NCI-H524 (cell line): ENCODE measurements at regions not wholly inside any gene's neighbourhood (a gene's known extent, or its start where the extent isn't known, plus 50 kb on each side); places are given as distances from the start of the nearest gene placed in this dataset.

ENCODE experiments used
- DNase-seq, 2 experiments: peaks; one replicate each; lab custom pipeline; 2025; lab: John Stamatoyannopoulos, UW

GRCh38 chr10:130430852-130431704 is 294.9 kb downstream of the GLRX3 start:
- no peak for DNase-seq

DNA sequence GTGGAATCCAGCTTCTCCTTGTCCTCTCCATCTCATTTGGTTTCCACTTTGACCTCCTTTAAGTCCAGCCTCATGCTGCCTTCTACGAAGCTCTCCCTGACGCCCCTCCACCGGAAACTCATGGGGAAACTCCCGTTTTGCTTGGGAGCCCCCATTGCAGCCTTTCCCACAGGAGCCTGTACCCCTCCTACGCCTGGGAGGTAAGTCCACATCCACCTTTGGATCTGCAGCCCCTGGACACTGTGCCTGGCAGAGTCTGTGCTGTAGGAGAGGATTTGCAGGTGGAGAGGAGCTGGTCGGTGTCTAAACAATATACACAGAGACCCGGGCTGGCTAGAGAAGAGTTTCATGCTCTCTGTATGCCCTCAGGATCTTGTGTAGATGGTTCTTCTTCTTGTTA is 296.1 kb downstream of the GLRX3 start:
- no peak for DNase-seq

GRCh38 chr10:130432850-130433249 is 296.7 kb downstream of the GLRX3 start:
- DNase-seq = no peak

DNA sequence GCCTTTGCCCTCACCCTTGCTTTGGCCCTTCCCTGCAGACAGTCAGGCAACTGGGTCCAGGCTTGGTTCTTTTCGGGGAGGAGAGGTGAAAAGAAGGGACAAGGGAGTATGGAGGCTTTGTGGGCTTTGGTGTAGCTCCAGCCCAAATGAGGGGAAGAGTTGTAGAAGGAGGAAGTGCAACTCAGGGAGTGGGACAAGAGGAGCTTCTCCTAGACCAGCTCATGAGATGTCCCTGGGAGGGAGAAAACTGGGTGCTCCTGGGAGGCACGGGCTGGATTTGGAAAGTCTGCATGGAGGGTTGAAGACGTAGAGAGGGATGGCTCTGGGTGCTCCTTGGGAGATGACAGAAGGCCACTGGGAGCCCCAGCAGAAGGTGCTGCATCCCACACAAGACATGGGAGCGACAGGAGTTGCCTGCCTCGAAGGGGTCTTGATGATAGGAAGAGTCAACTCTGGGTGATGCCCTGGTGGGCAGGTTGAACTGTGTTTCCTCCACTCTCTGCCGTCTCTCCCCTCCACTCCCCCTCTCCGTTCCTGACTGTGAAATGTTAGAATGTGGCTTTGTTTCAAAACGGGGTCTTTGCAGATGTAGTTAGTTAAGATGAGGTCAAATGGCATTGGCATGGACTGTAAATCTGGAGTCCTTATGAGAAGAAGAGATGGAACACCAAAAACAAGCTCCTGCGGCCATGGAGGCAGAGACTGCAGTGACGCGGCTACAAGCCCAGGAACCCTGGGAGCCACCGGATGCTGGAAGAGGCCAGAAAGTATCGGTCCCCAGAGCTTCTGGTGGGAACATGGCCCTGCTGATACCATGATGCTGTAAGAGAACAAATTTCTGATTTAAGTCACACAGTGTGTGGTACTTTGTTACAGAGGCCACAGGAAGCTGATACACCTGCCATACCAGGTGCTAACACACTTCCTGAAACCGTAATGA is 298.5 kb downstream of the GLRX3 start:
- no peak for DNase-seq

GRCh38 chr10:130435961-130436360 is 299.8 kb downstream of the GLRX3 start:
- no peak for DNase-seq

DNA sequence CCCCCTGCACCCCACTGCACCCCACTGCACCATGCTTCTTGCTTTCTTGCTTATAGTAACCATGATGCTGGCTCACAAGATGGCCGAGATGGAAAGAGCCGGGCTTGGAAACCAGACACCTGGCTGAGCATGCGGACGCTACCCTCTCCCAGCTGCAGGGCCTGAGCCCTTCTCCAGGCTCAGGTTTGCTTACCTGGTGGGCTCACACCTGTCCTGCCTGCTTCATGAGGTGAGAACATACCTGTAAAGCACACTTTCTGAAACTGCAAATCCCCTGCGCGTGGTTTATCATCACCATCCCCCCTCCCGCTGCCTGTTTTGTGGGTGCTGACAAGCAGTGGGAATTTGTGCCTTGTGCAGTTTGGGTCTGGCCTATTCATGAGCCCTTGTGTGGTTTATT is 302.7 kb downstream of the GLRX3 start:
- no peak for DNase-seq

DNA sequence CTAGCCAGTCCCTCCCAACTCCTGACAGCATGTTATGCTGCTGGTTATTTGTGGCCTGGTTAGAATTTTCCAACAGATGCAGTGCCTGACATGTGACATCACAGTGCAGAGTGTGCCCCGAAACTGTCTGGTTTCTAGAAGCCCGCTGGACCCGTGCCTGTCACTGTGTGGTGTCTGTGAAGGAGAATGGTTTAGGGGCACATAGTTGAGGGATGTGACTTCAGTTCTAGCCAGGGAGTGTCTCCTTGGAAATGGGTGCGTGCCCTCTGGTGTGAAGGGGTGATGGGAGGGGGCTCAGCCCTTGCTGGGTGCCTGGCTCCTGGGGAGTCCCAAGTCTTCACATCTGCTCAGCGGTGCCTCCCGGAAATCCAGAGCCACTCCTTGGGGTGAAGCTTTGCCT is 303.6 kb downstream of the GLRX3 start:
- DNase-seq = no peak

GRCh38 chr10:130440494-130440893 is 304.3 kb downstream of the GLRX3 start:
- DNase-seq = no peak

DNA sequence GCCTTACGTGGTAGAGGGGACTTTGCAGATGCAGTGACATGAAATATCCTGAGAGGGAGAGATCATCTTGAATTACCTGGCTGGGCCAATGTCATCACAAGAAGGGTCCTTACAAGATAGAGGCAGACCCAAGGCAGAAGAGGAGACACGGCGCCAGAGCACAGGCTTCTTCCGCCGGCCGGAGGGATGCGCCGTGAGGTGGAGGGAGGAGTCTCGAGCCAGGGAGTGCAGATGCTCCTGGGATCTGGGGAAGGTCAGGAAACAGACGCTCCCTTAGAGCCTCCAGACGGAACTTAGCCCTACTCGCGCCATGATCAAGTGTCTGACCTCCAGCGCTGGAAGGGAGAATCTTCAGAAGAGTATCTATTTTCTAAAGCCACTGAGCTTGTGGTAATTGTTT is 304.8 kb downstream of the GLRX3 start:
- DNase-seq = no peak

DNA sequence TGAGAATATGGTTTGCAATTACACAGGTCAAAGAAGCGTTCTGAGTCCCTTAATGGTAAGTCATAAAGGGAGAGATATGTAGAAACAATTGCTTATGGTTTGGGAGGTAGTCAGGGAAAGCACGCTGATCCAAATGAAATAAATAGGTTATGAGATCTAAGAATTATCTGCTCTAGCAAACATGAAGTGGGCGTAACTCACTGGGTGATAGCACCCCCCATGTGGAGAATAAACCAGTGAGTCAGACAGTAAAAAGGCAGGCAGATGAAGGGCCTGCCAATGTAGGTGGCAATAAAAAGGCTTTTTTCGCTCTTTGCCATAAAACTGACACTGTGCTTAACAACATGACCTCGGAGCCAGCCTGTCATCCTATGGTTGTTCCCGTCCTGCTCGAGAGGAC is 306.9 kb downstream of the GLRX3 start:
- no peak for DNase-seq

GRCh38 chr10:130453036-130453720 is 317.0 kb downstream of the GLRX3 start:
- no peak for DNase-seq

- DNase-seq = no peak
Measured at GRCh38 chr10:130453721-130454542, 317.7 kb downstream of the GLRX3 start.

GRCh38 chr10:130454543-130455000 is 318.4 kb downstream of the GLRX3 start:
- DNase-seq = no peak

DNA sequence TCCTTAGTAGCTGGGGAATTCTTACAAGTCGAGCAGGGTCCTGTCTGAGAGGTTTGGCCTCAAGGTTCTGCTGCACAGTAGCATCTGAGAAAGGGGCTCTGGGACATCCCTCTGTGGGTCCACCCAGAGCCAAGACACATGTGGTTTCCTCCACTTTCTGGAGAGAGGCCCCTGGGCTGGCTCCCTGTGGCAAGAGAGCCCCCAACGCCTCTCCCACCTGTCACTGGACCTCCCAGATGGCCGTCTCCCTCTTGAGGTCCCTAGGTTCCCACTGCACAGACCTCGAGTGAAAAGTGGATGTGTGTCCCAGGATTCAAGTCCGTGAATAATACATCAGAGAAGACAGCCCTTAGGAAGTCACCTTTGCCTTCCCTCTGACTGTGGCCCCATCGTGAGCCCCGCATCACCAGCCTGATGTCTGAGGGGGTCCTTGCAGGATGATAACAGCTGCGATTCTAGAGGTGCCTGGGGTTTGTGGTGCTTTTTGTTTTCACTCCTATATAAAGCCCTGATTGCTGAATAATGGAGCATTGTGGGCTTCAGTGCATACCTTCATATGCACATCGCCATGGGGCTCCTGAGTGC is 319.0 kb downstream of the GLRX3 start:
- peak in 1 of 2 experiments; percentile 0 for DNase-seq

DNA sequence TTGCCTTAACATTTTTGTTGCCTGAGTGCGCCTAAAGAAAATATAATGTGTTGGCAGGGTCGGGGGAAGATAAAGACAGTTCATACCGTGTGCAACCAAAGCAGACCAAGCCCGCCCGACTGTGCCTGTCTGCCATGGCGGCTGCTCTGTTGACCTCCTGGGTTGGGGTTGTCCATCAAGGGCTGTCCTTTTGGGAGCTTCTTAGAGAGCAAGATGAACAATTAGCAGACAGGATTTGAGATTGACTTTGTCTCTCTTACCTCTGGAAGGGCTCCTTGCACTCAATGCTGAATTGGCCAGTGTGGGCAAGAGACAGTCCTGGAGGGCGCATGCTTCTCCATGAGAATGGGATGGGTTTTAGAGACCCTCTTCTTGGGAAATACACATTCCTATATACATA is 319.6 kb downstream of the GLRX3 start:
- no peak for DNase-seq

- no peak for DNase-seq
Measured at GRCh38 chr10:130456616-130457015, 320.4 kb downstream of the GLRX3 start.

- DNase-seq = no peak
Measured at GRCh38 chr10:130458509-130458908, 322.3 kb downstream of the GLRX3 start.

- no peak for DNase-seq
Measured at GRCh38 chr10:130459011-130459410, 322.8 kb downstream of the GLRX3 start.

DNA sequence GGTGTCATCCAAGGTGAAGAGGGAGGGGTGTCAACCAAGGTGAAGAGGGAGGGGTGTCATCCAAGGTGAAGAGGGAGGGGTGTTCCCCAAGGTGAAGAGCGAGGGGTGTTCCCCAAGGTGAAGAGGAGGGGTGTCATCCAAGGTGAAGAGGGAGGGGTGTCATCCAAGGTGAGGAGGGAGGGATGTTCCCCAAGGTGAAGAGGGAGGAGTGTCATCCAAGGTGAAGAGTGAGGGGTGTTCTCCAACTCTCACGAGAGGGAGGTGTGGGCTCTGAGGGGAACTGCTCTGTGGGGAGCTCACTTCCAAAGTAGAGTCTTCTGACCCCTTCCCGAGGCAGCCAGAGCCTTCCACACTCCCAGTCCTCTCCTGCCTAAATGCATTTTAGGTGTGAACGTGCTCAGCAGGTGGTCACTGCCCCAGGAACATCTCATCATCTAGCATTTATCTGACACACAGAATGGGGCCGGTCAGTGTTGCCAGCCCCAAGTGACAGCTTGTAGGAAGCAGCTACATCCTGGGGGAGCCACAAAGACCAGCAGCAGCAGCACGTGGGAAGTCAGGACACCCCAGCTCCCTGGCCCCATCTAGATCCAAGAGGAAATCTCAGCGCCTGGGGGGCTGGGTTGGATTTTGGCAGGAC is 323.8 kb downstream of the GLRX3 start:
- DNase-seq = no peak

GRCh38 chr10:130461631-130462030 is 325.4 kb downstream of the GLRX3 start:
- DNase-seq = no peak
